SW 1271 (cell line): ENCODE measurements at regions not wholly inside any gene's neighbourhood (a gene's known extent, or its start where the extent isn't known, plus 50 kb on each side); places are given as distances from the start of the nearest gene placed in this dataset.
"Not testable (repeated sequence)": the region's sequence is repeated elsewhere in the genome, so short reads cannot be mapped to it uniquely, and the experiment has no call there.

Experiments
- DNase-seq, 2 experiments: peaks; one replicate each; lab custom pipeline; 2025; lab: John Stamatoyannopoulos, UW

- DNase-seq = no peak
These were observed 104.9 kb downstream of the CHIC2 start for GRCh38 chr4:53959343-53960120.

GRCh38 chr4:53956454-53956853 lies 108.0 kb downstream of the CHIC2 start:
- no peak for DNase-seq

GRCh38 chr4:53956053-53956452 lies 108.4 kb downstream of the CHIC2 start:
- DNase-seq = no peak

- no peak for DNase-seq
These were observed 113.0 kb downstream of the CHIC2 start for GRCh38 chr4:53951414-53951813.

- DNase-seq = peak; percentile 30 to 53
These were observed 120.9 kb downstream of the CHIC2 start for GRCh38 chr4:53943345-53944085.

- DNase-seq = no peak
These were observed 121.7 kb downstream of the CHIC2 start for GRCh38 chr4:53942712-53943111.

GRCh38 chr4:53941331-53941730 lies 123.1 kb downstream of the CHIC2 start:
- no peak for DNase-seq

GRCh38 chr4:53939892-53940291 lies 124.5 kb downstream of the CHIC2 start:
- not testable (repeated sequence) for DNase-seq

- DNase-seq = no peak
These were observed 126.5 kb downstream of the CHIC2 start for GRCh38 chr4:53937918-53938317.

- DNase-seq = no peak
These were observed 127.1 kb downstream of the CHIC2 start for GRCh38 chr4:53937327-53937726.

- no peak for DNase-seq
These were observed 128.6 kb downstream of the CHIC2 start for GRCh38 chr4:53935780-53936179.

GRCh38 chr4:53932796-53933610 lies 131.4 kb downstream of the CHIC2 start:
- DNase-seq = no peak

GRCh38 chr4:53931461-53931961 lies 132.9 kb downstream of the CHIC2 start:
- no peak for DNase-seq

GRCh38 chr4:53929955-53930798 lies 134.2 kb downstream of the CHIC2 start:
- DNase-seq = peak in 1 of 2 experiments; percentile 61

GRCh38 chr4:53929311-53929710 lies 135.1 kb downstream of the CHIC2 start:
- no peak for DNase-seq

- no peak for DNase-seq
These were observed 135.6 kb downstream of the CHIC2 start for GRCh38 chr4:53928825-53929224.

GRCh38 chr4:53925050-53925605 lies 139.3 kb downstream of the CHIC2 start:
- no peak for DNase-seq

- DNase-seq = no peak
These were observed 139.9 kb downstream of the CHIC2 start for GRCh38 chr4:53924333-53925049.

GRCh38 chr4:53923921-53924320 lies 140.5 kb downstream of the CHIC2 start:
- DNase-seq = no peak

- no peak for DNase-seq
These were observed 142.5 kb downstream of the CHIC2 start for GRCh38 chr4:53921856-53922255.
